MCF 10A (cell line): ENCODE measurements at regions not wholly inside any gene's neighbourhood (a gene's known extent, or its start where the extent isn't known, plus 50 kb on each side); places are given as distances from the start of the nearest gene placed in this dataset.

Source experiments
- BruUV-seq: library from RNA; stranded (reverse); fragments of 400-500 nt; replicated peaks from 2 replicates; lab custom pipeline; 2021; lab: Mats Ljungman, UMichigan
- CTCF ChIA-PET: fragments of 300-600 bp; sonication (Branson Sonifier 250); formaldehyde crosslinking; extraction: SDS; loops from one replicate; lab custom pipeline; 2021; ENCODE audit warnings: antibody characterized with exemption, inconsistent platforms; lab: Yijun Ruan, JAX
- POLR2A ChIA-PET: fragments of 300-600, 350-650 bp; sonication (Branson Sonifier 250); formaldehyde crosslinking; extraction: SDS; loops from one replicate; lab custom pipeline; 2020; ENCODE audit warnings: antibody characterized with exemption, inconsistent platforms; lab: Yijun Ruan, JAX
- DNase-seq: peaks from one replicate; pipeline ENCODE4 v3.0.0-alpha.2; 2018; ENCODE audit not compliant: unreplicated experiment
- H3K27ac Mint-ChIP-seq: one replicate; pipeline ENCODE4 v1.8.0; 2022; ENCODE audit warnings: mild to moderate bottlenecking, low read depth, mixed read lengths; ENCODE audit not compliant: unreplicated experiment
- H3K27me3 Mint-ChIP-seq: one replicate; pipeline ENCODE4 v1.8.0; 2022; ENCODE audit warnings: mixed read lengths; ENCODE audit not compliant: insufficient read depth, unreplicated experiment
- H3K36me3 Mint-ChIP-seq: one replicate; pipeline ENCODE4 v1.8.0; 2022; ENCODE audit warnings: mild to moderate bottlenecking, moderate library complexity, mixed read lengths; ENCODE audit not compliant: insufficient read depth, unreplicated experiment
- H3K4me1 Mint-ChIP-seq: one replicate; pipeline ENCODE4 v1.8.0; 2022; ENCODE audit warnings: mixed read lengths; ENCODE audit not compliant: insufficient read depth, unreplicated experiment
- H3K4me3 Mint-ChIP-seq: one replicate; pipeline ENCODE4 v1.8.0; 2022; ENCODE audit warnings: mild to moderate bottlenecking, moderate library complexity, mixed read lengths; ENCODE audit not compliant: unreplicated experiment
- H3K9me3 Mint-ChIP-seq: one replicate; pipeline ENCODE4 v1.8.0; 2022; ENCODE audit warnings: mixed read lengths; ENCODE audit not compliant: unreplicated experiment
- CTCF ChIP-seq: fragments of 200-600 bp; IDR thresholded peaks from one replicate; pipeline ENCODE4 v1.8.0; 2022; ENCODE audit warnings: antibody characterized with exemption, mild to moderate bottlenecking; ENCODE audit not compliant: unreplicated experiment
- intact Hi-C: fragments of 100-400 bp; cut with micrococcal nuclease; formaldehyde crosslinking; loops from 2 replicates; pipeline ENCODE4 v1.14.1; 2022

- Mint-ChIP-seq H3K27me3 (no peaks in the 10 kb centered on the region), H3K4me1 (no peaks in the 10 kb centered on the region), H3K4me3 (no peak overlapping the region), H3K9me3 (no peaks in the 10 kb centered on the region), H3K27ac (no peak overlapping the region), H3K36me3 (no peaks in the 10 kb centered on the region)
- no peak for DNase-seq
- ChIA-PET POLR2A (no interaction called here), CTCF (interaction anchor here (0.7 to 1.2 kb wide), 2 partner anchors 10 to 623 kb away, joined by 3 read pairs; no protein-coding TSS in a partner anchor)
- TF ChIP-seq CTCF, result no peak
- intact Hi-C loops, result loop anchor here (10.0 kb wide), 1 partner anchor 343 kb away; no protein-coding TSS in a partner anchor
- BruUV-seq, result no TSS peak
Observed at GRCh38 chr6:67201563-67201962, 1433.5 kb upstream of the ADGRB3 start.

GRCh38 chr6:67200626-67201403, 1434.3 kb upstream of the ADGRB3 start:
- TF ChIP-seq CTCF, result no peak
- BruUV-seq, result no TSS peak
- Mint-ChIP-seq H3K9me3 (no peaks in the 10 kb centered on the region), H3K27me3 (no peaks in the 10 kb centered on the region), H3K4me3 (no peak overlapping the region), H3K27ac (no peak overlapping the region), H3K36me3 (no peaks in the 10 kb centered on the region), H3K4me1 (no peaks in the 10 kb centered on the region)
- intact Hi-C loops, result loop anchor here (10.0 kb wide), 1 partner anchor 344 kb away; no protein-coding TSS in a partner anchor
- ChIA-PET CTCF (interaction anchor here (0.6 to 1.2 kb wide), 2 partner anchors 10 to 1102 kb away, joined by 3 read pairs; no protein-coding TSS in a partner anchor), POLR2A (interaction anchor here (0.6 kb wide), 1 partner anchor 15 kb away, joined by 3 read pairs; no protein-coding TSS in a partner anchor)
- DNase-seq, result no peak

GRCh38 chr6:67199425-67199824, 1435.7 kb upstream of the ADGRB3 start:
- DNase-seq, result no peak
- no peaks in the 10 kb centered on the region for H3K36me3 Mint-ChIP-seq
- TF ChIP-seq CTCF, result no peak
- ChIA-PET CTCF (no interaction called here), POLR2A (no interaction called here)
- no peaks in the 10 kb centered on the region for H3K4me1 Mint-ChIP-seq
- H3K27ac Mint-ChIP-seq, result no peak overlapping the region
- intact Hi-C loops, result no loop called here
- H3K9me3 Mint-ChIP-seq, result no peaks in the 10 kb centered on the region
- H3K4me3 Mint-ChIP-seq, result no peak overlapping the region
- BruUV-seq, result no TSS peak
- no peaks in the 10 kb centered on the region for H3K27me3 Mint-ChIP-seq

GRCh38 chr6:67190733-67191132, 1444.3 kb upstream of the ADGRB3 start:
- H3K9me3 Mint-ChIP-seq, result no peaks in the 10 kb centered on the region
- ChIA-PET POLR2A (no interaction called here), CTCF (interaction anchor here (1.2 kb wide), 1 partner anchor 11 kb away, joined by 3 read pairs; no protein-coding TSS in a partner anchor)
- intact Hi-C loops, result no loop called here
- no peak overlapping the region for H3K27ac Mint-ChIP-seq
- no peak for DNase-seq
- no peaks in the 10 kb centered on the region for H3K4me1 Mint-ChIP-seq
- no peaks in the 10 kb centered on the region for H3K36me3 Mint-ChIP-seq
- no peak overlapping the region for H3K4me3 Mint-ChIP-seq
- no peaks in the 10 kb centered on the region for H3K27me3 Mint-ChIP-seq
- no TSS peak for BruUV-seq
- TF ChIP-seq CTCF, result no peak
